ENCODE measurements at regions not wholly inside any gene's neighbourhood (a gene's known extent, or its start where the extent isn't known, plus 50 kb on each side); places are given as distances from the start of the nearest gene placed in this dataset.
"Not testable (repeated sequence)": the region's sequence is repeated elsewhere in the genome, so short reads cannot be mapped to it uniquely, and the experiment has no call there.

DNA sequence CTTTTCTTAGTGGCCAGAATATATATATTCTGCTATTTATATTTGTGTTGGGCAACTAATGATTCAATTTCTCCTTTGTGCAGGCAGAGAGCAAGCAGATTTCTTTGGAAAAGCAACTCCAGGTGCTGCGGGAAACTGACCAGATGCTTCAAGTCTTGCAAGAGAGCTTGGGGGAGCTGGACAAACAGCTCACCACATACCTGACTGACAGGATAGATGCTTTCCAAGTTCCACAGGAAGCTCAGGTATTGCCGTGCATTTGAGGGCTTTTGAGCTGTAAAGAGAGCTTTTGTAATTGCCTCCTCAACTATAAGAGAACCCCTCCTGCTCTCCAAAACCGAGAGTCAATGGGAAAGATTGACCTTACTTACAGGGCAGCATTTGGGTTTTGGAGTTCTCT, 203.5 kb downstream of the UTRN start:
- TF ChIP-seq EZH2 (IDR thresholded peaks at IDR 0.05; ENCODE audit: borderline replicate concordance, low read length) (no peak), CTCF (IDR thresholded peaks at IDR 0.05; ENCODE audit: low read length) (no peak)
- Histone ChIP-seq H4K20me1 (ENCODE audit: insufficient read depth, low read length) (no peaks in the 10 kb centered on the region), H3K4me1 (ENCODE audit: insufficient read depth, low read length, severe bottlenecking) (no peaks in the 10 kb centered on the region), H3K4me3 (ENCODE audit: low read depth, low read length, poor library complexity, severe bottlenecking) (no peak overlapping the region), H3K79me2 (ENCODE audit: insufficient read depth, low read length) (no peaks in the 10 kb centered on the region), H3F3A (ENCODE audit: insufficient read depth, low read length) (no peaks in the 10 kb centered on the region), H3K36me3 (ENCODE audit: insufficient read depth, low read length) (0 out of 2 replicates have a peak, but pooled peaks cover 2% of the 10 kb centered on the region), H2AFZ (ENCODE audit: low read length) (no peak overlapping the region), H3K9ac (ENCODE audit: low read length) (no peak overlapping the region), H3K9me3 (ENCODE audit: low read length) (no peaks in the 10 kb centered on the region), H3K27me3 (ENCODE audit: insufficient read depth, low read length) (no peaks in the 10 kb centered on the region), H3K4me2 (ENCODE audit: low read length) (no peak overlapping the region), H3K27ac (ENCODE audit: low read depth, low read length, poor library complexity, severe bottlenecking) (no peak overlapping the region), H3K9me2 (ENCODE audit: low read depth, low read length) (no peaks in the 10 kb centered on the region)

GRCh38 chr6:144493035-144493910, 208.1 kb downstream of the UTRN start:
- no peak overlapping the region for H3K9ac ChIP-seq (ENCODE audit: low read length)
- H3F3A ChIP-seq (ENCODE audit: insufficient read depth, low read length), result no peaks in the 10 kb centered on the region
- H4K20me1 ChIP-seq (ENCODE audit: insufficient read depth, low read length), result no peaks in the 10 kb centered on the region
- no peak overlapping the region for H3K4me2 ChIP-seq (ENCODE audit: low read length)
- H3K27me3 ChIP-seq (ENCODE audit: insufficient read depth, low read length), result no peaks in the 10 kb centered on the region
- H3K4me3 ChIP-seq (ENCODE audit: low read depth, low read length, poor library complexity, severe bottlenecking), result no peak overlapping the region
- no peak overlapping the region for H3K27ac ChIP-seq (ENCODE audit: low read depth, low read length, poor library complexity, severe bottlenecking)
- H2AFZ ChIP-seq (ENCODE audit: low read length), result no peak overlapping the region
- no peaks in the 10 kb centered on the region for H3K9me3 ChIP-seq (ENCODE audit: low read length)
- H3K36me3 ChIP-seq (ENCODE audit: insufficient read depth, low read length), result 0 out of 2 replicates have a peak, but pooled peaks cover 2% of the 10 kb centered on the region
- H3K79me2 ChIP-seq (ENCODE audit: insufficient read depth, low read length), result no peaks in the 10 kb centered on the region
- H3K4me1 ChIP-seq (ENCODE audit: insufficient read depth, low read length, severe bottlenecking), result no peaks in the 10 kb centered on the region
- H3K9me2 ChIP-seq (ENCODE audit: low read depth, low read length), result no peaks in the 10 kb centered on the region
- no peak for TF ChIP-seq EZH2 (IDR thresholded peaks at IDR 0.05; ENCODE audit: borderline replicate concordance, low read length)
- TF ChIP-seq CTCF (IDR thresholded peaks at IDR 0.05; ENCODE audit: low read length), result no peak

DNA sequence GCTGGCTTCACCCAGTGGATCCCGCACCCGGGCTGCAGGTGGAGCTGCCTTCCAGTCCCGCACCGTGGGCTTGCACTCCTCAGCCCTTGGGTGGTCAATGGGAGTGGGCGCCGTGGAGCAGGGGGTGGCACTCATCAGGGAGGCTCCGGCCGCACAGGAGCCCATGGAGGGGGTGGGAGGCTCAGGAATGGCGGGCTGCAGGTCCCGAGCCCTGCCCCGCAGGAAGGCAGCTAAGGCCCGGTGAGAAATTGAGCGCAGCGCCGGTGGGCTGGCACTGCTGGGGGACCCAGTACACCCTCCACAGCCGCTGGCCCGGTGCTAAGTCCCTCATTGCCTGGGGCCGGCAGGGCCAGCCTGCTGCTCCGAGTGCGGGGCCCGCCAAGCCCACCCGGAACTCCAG, 209.9 kb downstream of the UTRN start:
- H3K4me3 ChIP-seq (ENCODE audit: low read depth, low read length, poor library complexity, severe bottlenecking); H3K79me2 ChIP-seq (ENCODE audit: insufficient read depth, low read length); H3K36me3 ChIP-seq (ENCODE audit: insufficient read depth, low read length); H3K9ac ChIP-seq (ENCODE audit: low read length); H3K27me3 ChIP-seq (ENCODE audit: insufficient read depth, low read length); H3K27ac ChIP-seq (ENCODE audit: low read depth, low read length, poor library complexity, severe bottlenecking); H3F3A ChIP-seq (ENCODE audit: insufficient read depth, low read length); H2AFZ ChIP-seq (ENCODE audit: low read length); H4K20me1 ChIP-seq (ENCODE audit: insufficient read depth, low read length); H3K4me1 ChIP-seq (ENCODE audit: insufficient read depth, low read length, severe bottlenecking); H3K4me2 ChIP-seq (ENCODE audit: low read length); H3K9me3 ChIP-seq (ENCODE audit: low read length); H3K9me2 ChIP-seq (ENCODE audit: low read depth, low read length): not testable (repeated sequence)

DNA sequence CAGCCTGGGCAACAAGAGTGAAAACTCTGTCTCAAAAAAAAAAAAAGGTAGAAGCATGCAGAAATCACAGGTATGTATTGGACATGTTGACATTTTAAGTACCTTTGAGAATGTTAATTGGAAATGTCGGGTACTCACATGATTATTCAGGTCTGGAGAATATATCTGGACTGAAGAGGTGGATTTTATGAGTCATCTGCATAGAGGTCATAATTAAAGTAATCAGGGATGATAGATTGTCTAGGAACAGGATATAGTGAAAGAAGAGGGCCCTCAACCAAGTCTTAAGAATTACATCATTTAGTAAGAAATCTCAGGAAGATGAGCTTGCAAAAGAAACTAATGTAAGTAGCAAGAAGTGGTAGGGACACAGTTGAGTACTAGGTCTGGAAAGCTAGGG, 212.5 kb downstream of the UTRN start:
- Histone ChIP-seq H3K4me2 (ENCODE audit: low read length) (no peak overlapping the region), H3K79me2 (ENCODE audit: insufficient read depth, low read length) (no peaks in the 10 kb centered on the region), H4K20me1 (ENCODE audit: insufficient read depth, low read length) (no peaks in the 10 kb centered on the region), H3K36me3 (ENCODE audit: insufficient read depth, low read length) (no peaks in the 10 kb centered on the region), H3K4me1 (ENCODE audit: insufficient read depth, low read length, severe bottlenecking) (no peaks in the 10 kb centered on the region), H3K27me3 (ENCODE audit: insufficient read depth, low read length) (no peaks in the 10 kb centered on the region), H3K27ac (ENCODE audit: low read depth, low read length, poor library complexity, severe bottlenecking) (no peak overlapping the region), H3K9me2 (ENCODE audit: low read depth, low read length) (no peaks in the 10 kb centered on the region), H3K9me3 (ENCODE audit: low read length) (no peaks in the 10 kb centered on the region), H3K9ac (ENCODE audit: low read length) (no peak overlapping the region), H3K4me3 (ENCODE audit: low read depth, low read length, poor library complexity, severe bottlenecking) (no peak overlapping the region), H2AFZ (ENCODE audit: low read length) (no peak overlapping the region), H3F3A (ENCODE audit: insufficient read depth, low read length) (no peaks in the 10 kb centered on the region)
- TF ChIP-seq EZH2 (IDR thresholded peaks at IDR 0.05; ENCODE audit: borderline replicate concordance, low read length) (no peak), CTCF (IDR thresholded peaks at IDR 0.05; ENCODE audit: low read length) (no peak)

All from OCI-LY1 (cell line).